Cardiac muscle cell (in vitro differentiated cells and primary cell): ENCODE measurements at regions not wholly inside any gene's neighbourhood (a gene's known extent, or its start where the extent isn't known, plus 50 kb on each side); places are given as distances from the start of the nearest gene placed in this dataset.

ENCODE experiments used
- DNase-seq, 2 donors: peaks; one replicate each; pipeline versions ENCODE4 v3.0.0 to v3.0.0-alpha.2; 2010 to 2017; ENCODE audit warnings: low read depth in 1 of 2, low spot score in 1 of 2
- H3K27ac ChIP-seq: fragments of 200-600 bp; sonication (generic); 2 replicates; pipeline ENCODE4 v1.5.1; 2016
- H3K27me3 ChIP-seq: fragments of 200-600 bp; sonication (generic); 2 replicates; pipeline ENCODE4 v1.6.0; 2016; ENCODE audit warnings: control low read depth
- H3K36me3 ChIP-seq: fragments of 200-600 bp; sonication (generic); 2 replicates; pipeline ENCODE4 v1.5.1; 2016; ENCODE audit warnings: control low read depth
- H3K4me1 ChIP-seq: fragments of 200-600 bp; sonication (generic); 2 replicates; pipeline ENCODE4 v1.8.1; 2017; ENCODE audit warnings: low read depth, mild to moderate bottlenecking, mixed run types
- H3K4me3 ChIP-seq: fragments of 200-600 bp; sonication (generic); 2 replicates; pipeline ENCODE4 v1.5.1; 2016; ENCODE audit warnings: mild to moderate bottlenecking
- H3K9me3 ChIP-seq: fragments of 200-600 bp; sonication (generic); 2 replicates; pipeline ENCODE4 v1.5.1; 2017; ENCODE audit warnings: low read depth, mild to moderate bottlenecking, control low read depth
- CTCF ChIP-seq: IDR thresholded peaks from 2 replicates; pipeline ENCODE4 v1.5.1; 2012; ENCODE audit warnings: low read depth, mild to moderate bottlenecking, low read length

DNA sequence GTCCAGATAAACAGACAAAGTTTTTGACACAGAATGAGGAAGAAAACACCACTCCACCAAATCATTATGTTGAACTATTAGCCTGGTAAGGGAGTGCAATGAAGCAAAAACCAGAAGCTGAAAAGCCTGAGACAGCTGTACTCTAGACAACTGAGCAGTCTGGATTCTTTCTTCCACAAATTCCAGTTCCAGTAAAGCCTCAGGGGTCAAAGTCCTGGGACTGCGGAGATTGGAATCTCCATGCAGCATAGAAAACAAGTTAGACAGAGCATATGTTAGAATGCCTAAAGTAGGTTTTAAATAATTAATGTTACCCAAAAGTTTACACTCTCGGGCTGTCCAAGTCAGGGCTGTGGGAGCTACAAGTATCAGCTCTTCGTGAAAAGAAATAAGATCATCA, 263.2 kb downstream of the TECRL start:
- no peak for TF ChIP-seq CTCF
- no peak overlapping the region for H3K27ac ChIP-seq
- no peak for DNase-seq
- no peaks in the 10 kb centered on the region for H3K9me3 ChIP-seq
- H3K36me3 ChIP-seq: no peaks in the 10 kb centered on the region
- H3K4me1 ChIP-seq: no peaks in the 10 kb centered on the region
- no peaks in the 10 kb centered on the region for H3K27me3 ChIP-seq
- H3K4me3 ChIP-seq: no peak overlapping the region

GRCh38 chr4:64144994-64145393, 264.3 kb downstream of the TECRL start:
- Histone ChIP-seq H3K9me3 (no peaks in the 10 kb centered on the region), H3K36me3 (no peaks in the 10 kb centered on the region), H3K4me1 (no peaks in the 10 kb centered on the region), H3K4me3 (no peak overlapping the region), H3K27ac (no peak overlapping the region), H3K27me3 (no peaks in the 10 kb centered on the region)
- no peak for DNase-seq
- TF ChIP-seq CTCF: no peak

DNA sequence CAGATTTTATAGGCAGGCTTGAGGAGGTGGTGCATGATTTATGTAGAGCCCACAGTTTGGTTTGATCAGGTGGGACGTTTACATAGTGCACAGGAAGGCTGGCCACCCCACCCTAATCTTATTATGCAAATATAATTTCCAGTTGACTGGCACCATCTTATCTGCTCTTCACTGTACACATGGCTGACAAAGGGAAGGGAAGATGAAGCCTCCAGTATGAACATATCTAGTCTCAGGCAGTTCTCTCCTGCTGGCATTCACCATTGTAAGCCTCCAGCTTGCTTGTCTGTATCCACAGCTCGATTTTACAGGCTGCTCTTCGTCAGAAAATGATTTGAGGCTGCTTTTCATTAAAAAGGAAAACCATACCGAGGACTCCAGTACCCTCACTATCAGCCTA, 278.3 kb downstream of the TECRL start:
- no peak overlapping the region for H3K4me3 ChIP-seq
- TF ChIP-seq CTCF: no peak
- H3K27ac ChIP-seq: no peak overlapping the region
- H3K27me3 ChIP-seq: no peaks in the 10 kb centered on the region
- no peaks in the 10 kb centered on the region for H3K9me3 ChIP-seq
- H3K4me1 ChIP-seq: no peaks in the 10 kb centered on the region
- no peaks in the 10 kb centered on the region for H3K36me3 ChIP-seq
- DNase-seq: no peak

DNA sequence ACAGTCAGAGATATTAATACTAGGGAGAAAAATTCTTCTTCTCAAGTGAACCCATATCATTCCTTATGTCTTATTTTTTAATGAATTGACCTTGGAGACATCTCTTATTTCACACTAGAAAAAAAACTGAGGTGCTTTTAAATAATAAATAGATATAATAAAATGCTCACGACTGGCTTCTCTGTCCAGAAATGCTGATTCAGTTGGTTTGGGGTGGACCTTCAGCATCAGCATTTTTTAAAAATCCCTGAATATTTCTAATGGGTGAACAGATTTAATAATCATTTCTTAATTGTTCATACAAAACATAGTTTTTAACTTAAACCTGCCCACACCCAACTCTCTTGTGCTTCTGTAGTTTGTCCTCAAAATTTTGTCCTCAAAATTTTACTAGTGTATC, 283.9 kb downstream of the TECRL start:
- Histone ChIP-seq H3K9me3 (no peaks in the 10 kb centered on the region), H3K36me3 (no peaks in the 10 kb centered on the region), H3K27ac (no peak overlapping the region), H3K4me1 (no peaks in the 10 kb centered on the region), H3K27me3 (no peaks in the 10 kb centered on the region), H3K4me3 (no peak overlapping the region)
- no peak for DNase-seq
- TF ChIP-seq CTCF: no peak

DNA sequence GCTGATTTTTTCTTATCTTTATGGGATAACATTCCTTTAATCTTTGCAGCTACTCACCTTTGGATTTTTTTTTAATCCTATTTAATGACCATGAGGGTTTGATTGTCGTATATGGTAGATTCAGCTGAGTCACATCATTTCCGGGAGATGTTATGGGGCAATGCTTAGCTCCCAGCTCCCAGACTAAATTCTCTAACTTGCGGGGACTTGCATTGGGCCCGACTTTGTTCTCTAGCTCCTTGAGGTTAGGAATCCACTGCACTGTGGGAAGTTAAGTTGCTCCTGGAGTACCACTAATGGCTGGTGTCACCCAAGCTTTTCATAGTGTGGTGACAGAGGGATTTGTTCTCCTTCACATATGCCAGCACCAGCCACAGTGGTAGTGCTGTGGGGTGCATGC, 287.4 kb downstream of the TECRL start:
- H3K4me1 ChIP-seq: no peaks in the 10 kb centered on the region
- no peaks in the 10 kb centered on the region for H3K27me3 ChIP-seq
- H3K4me3 ChIP-seq: no peak overlapping the region
- no peak for DNase-seq
- no peaks in the 10 kb centered on the region for H3K36me3 ChIP-seq
- H3K27ac ChIP-seq: no peak overlapping the region
- H3K9me3 ChIP-seq: no peaks in the 10 kb centered on the region
- TF ChIP-seq CTCF: no peak

GRCh38 chr4:64105903-64106302, 303.3 kb downstream of the TECRL start:
- no peak for DNase-seq
- H3K4me3 ChIP-seq: no peak overlapping the region
- no peaks in the 10 kb centered on the region for H3K27me3 ChIP-seq
- H3K27ac ChIP-seq: no peak overlapping the region
- H3K4me1 ChIP-seq: no peaks in the 10 kb centered on the region
- H3K36me3 ChIP-seq: no peaks in the 10 kb centered on the region
- TF ChIP-seq CTCF: no peak
- H3K9me3 ChIP-seq: no peaks in the 10 kb centered on the region
